ENCODE measurements at regions not wholly inside any gene's neighbourhood (a gene's known extent, or its start where the extent isn't known, plus 50 kb on each side); places are given as distances from the start of the nearest gene placed in this dataset.

GRCh38 chr10:62637249-62638061 lies 167.1 kb upstream of the ADO start:
- DNase-seq: peak; percentile 52 to 87 (median 81)
- POLR2A ChIA-PET: no interaction called here
- peak overlapping the region in 6 of 7 experiments; percentile 48 to 77 (median 64) for H3K4me3 ChIP-seq (ENCODE audit: control insufficient read depth in 1 of 7, extremely low read depth in 1 of 7, insufficient read depth in 4 of 7, low read depth in 2 of 7, low read length in 6 of 7)
- CTCF ChIA-PET: interaction anchor here (1.5 to 2.6 kb wide), 4 partner anchors 14 to 182 kb away, joined by 3 to 9 read pairs (median 6); no protein-coding TSS in a partner anchor
- H3K36me3 ChIP-seq (ENCODE audit: control insufficient read depth in 4 of 4, insufficient read depth in 4 of 4, low read length in 3 of 4): no peaks in the 10 kb centered on the region
- no peaks in the 10 kb centered on the region for H3K9me3 ChIP-seq (ENCODE audit: control extremely low read depth in 1 of 5, control insufficient read depth in 4 of 5, insufficient read depth in 2 of 5, low read depth in 1 of 5, low read length in 4 of 5)
- WGBS (ENCODE audit: insufficient coverage): 0% methylated on average over 6 of the region's 9 CpGs
- H3K4me1 ChIP-seq (ENCODE audit: control extremely low read depth in 1 of 4, control insufficient read depth in 4 of 4, insufficient read depth in 4 of 4, low read length in 3 of 4): peaks cover 10 to 42% (median 19%) of the 10 kb centered on the region in 4 experiments
- H3K27me3 ChIP-seq (replicated peaks in 2 of 5; ENCODE audit: control insufficient read depth in 4 of 5, insufficient read depth in 5 of 5, low read length in 4 of 5): no peaks in the 10 kb centered on the region
- peak overlapping the region; percentile 37 to 71 for H3K27ac ChIP-seq (ENCODE audit: insufficient read depth in 1 of 2, low read depth in 1 of 2, low read length in 2 of 2, poor library complexity in 1 of 2, severe bottlenecking in 2 of 2)

- ChIA-PET CTCF (interaction anchor here (1.0 to 2.4 kb wide), 4 partner anchors 9 to 27 kb away, joined by 3 to 9 read pairs (median 4); no protein-coding TSS in a partner anchor), POLR2A (no interaction called here)
- Histone ChIP-seq H3K27ac (ENCODE audit: insufficient read depth in 1 of 2, low read depth in 1 of 2, low read length in 2 of 2, poor library complexity in 1 of 2, severe bottlenecking in 2 of 2) (peak overlapping the region; percentile 37 to 71), H3K27me3 (replicated peaks in 2 of 5; ENCODE audit: control insufficient read depth in 4 of 5, insufficient read depth in 5 of 5, low read length in 4 of 5) (no peaks in the 10 kb centered on the region), H3K9me3 (ENCODE audit: control extremely low read depth in 1 of 5, control insufficient read depth in 4 of 5, insufficient read depth in 2 of 5, low read depth in 1 of 5, low read length in 4 of 5) (no peaks in the 10 kb centered on the region), H3K4me1 (ENCODE audit: control extremely low read depth in 1 of 4, control insufficient read depth in 4 of 4, insufficient read depth in 4 of 4, low read length in 3 of 4) (peaks cover 10 to 37% (median 19%) of the 10 kb centered on the region in 4 experiments), H3K36me3 (ENCODE audit: control insufficient read depth in 4 of 4, insufficient read depth in 4 of 4, low read length in 3 of 4) (no peaks in the 10 kb centered on the region), H3K4me3 (ENCODE audit: control insufficient read depth in 1 of 7, extremely low read depth in 1 of 7, insufficient read depth in 4 of 7, low read depth in 2 of 7, low read length in 6 of 7) (peak overlapping the region in 1 of 7 experiments; percentile 77)
- DNase-seq: peak in 2 of 3 donors; percentile 48 to 51
- WGBS (ENCODE audit: insufficient coverage): 0% methylated on average over 3 of the region's 7 CpGs
These were observed 166.4 kb upstream of the ADO start for GRCh38 chr10:62638062-62638477.

GRCh38 chr10:62639144-62639543 lies 165.4 kb upstream of the ADO start:
- CTCF ChIA-PET: interaction anchor here (1.0 to 2.4 kb wide), 5 partner anchors 8 to 28 kb away, joined by 3 to 9 read pairs (median 3); no protein-coding TSS in a partner anchor
- Histone ChIP-seq H3K27ac (ENCODE audit: insufficient read depth in 1 of 2, low read depth in 1 of 2, low read length in 2 of 2, poor library complexity in 1 of 2, severe bottlenecking in 2 of 2) (no peak overlapping the region), H3K9me3 (ENCODE audit: control extremely low read depth in 1 of 5, control insufficient read depth in 4 of 5, insufficient read depth in 2 of 5, low read depth in 1 of 5, low read length in 4 of 5) (no peaks in the 10 kb centered on the region), H3K4me3 (ENCODE audit: control insufficient read depth in 1 of 7, extremely low read depth in 1 of 7, insufficient read depth in 4 of 7, low read depth in 2 of 7, low read length in 6 of 7) (no peak overlapping the region), H3K36me3 (ENCODE audit: control insufficient read depth in 4 of 4, insufficient read depth in 4 of 4, low read length in 3 of 4) (no peaks in the 10 kb centered on the region), H3K27me3 (replicated peaks in 2 of 5; ENCODE audit: control insufficient read depth in 4 of 5, insufficient read depth in 5 of 5, low read length in 4 of 5) (no peaks in the 10 kb centered on the region), H3K4me1 (ENCODE audit: control extremely low read depth in 1 of 4, control insufficient read depth in 4 of 4, insufficient read depth in 4 of 4, low read length in 3 of 4) (peaks cover 10 to 37% (median 19%) of the 10 kb centered on the region in 4 experiments)
- no peak for DNase-seq
- WGBS (ENCODE audit: insufficient coverage): 100% methylated on average over 1 of the region's 2 CpGs
- POLR2A ChIA-PET: no interaction called here

GRCh38 chr10:62640411-62640810 lies 164.1 kb upstream of the ADO start:
- H3K27ac ChIP-seq (ENCODE audit: insufficient read depth in 1 of 2, low read depth in 1 of 2, low read length in 2 of 2, poor library complexity in 1 of 2, severe bottlenecking in 2 of 2): no peak overlapping the region
- POLR2A ChIA-PET: no interaction called here
- no peaks in the 10 kb centered on the region for H3K9me3 ChIP-seq (ENCODE audit: control extremely low read depth in 1 of 5, control insufficient read depth in 4 of 5, insufficient read depth in 2 of 5, low read depth in 1 of 5, low read length in 4 of 5)
- no peaks in the 10 kb centered on the region for H3K36me3 ChIP-seq (ENCODE audit: control insufficient read depth in 4 of 4, insufficient read depth in 4 of 4, low read length in 3 of 4)
- H3K4me1 ChIP-seq (ENCODE audit: control extremely low read depth in 1 of 4, control insufficient read depth in 4 of 4, insufficient read depth in 4 of 4, low read length in 3 of 4): peaks cover 6 to 28% (median 19%) of the 10 kb centered on the region in 4 experiments
- H3K4me3 ChIP-seq (ENCODE audit: control insufficient read depth in 1 of 7, extremely low read depth in 1 of 7, insufficient read depth in 4 of 7, low read depth in 2 of 7, low read length in 6 of 7): no peak overlapping the region
- no peaks in the 10 kb centered on the region for H3K27me3 ChIP-seq (replicated peaks in 2 of 5; ENCODE audit: control insufficient read depth in 4 of 5, insufficient read depth in 5 of 5, low read length in 4 of 5)
- no peak for DNase-seq
- CTCF ChIA-PET: interaction anchor here (0.6 to 1.0 kb wide), 3 partner anchors 14 to 26 kb away, joined by 3 read pairs; no protein-coding TSS in a partner anchor

- no peaks in the 10 kb centered on the region for H3K36me3 ChIP-seq (ENCODE audit: control insufficient read depth in 4 of 4, insufficient read depth in 4 of 4, low read length in 3 of 4)
- H3K4me1 ChIP-seq (ENCODE audit: control extremely low read depth in 1 of 4, control insufficient read depth in 4 of 4, insufficient read depth in 4 of 4, low read length in 3 of 4): peaks cover 0 to 11% (median 4%) of the 10 kb centered on the region in 4 experiments
- H3K4me3 ChIP-seq (ENCODE audit: control insufficient read depth in 1 of 7, extremely low read depth in 1 of 7, insufficient read depth in 4 of 7, low read depth in 2 of 7, low read length in 6 of 7): no peak overlapping the region
- DNase-seq: no peak
- 100% methylated on average over 1 of the region's 5 CpGs for WGBS (ENCODE audit: insufficient coverage)
- ChIA-PET CTCF (no interaction called here), POLR2A (no interaction called here)
- H3K9me3 ChIP-seq (ENCODE audit: control extremely low read depth in 1 of 5, control insufficient read depth in 4 of 5, insufficient read depth in 2 of 5, low read depth in 1 of 5, low read length in 4 of 5): no peaks in the 10 kb centered on the region
- no peaks in the 10 kb centered on the region for H3K27me3 ChIP-seq (replicated peaks in 2 of 5; ENCODE audit: control insufficient read depth in 4 of 5, insufficient read depth in 5 of 5, low read length in 4 of 5)
- no peak overlapping the region for H3K27ac ChIP-seq (ENCODE audit: insufficient read depth in 1 of 2, low read depth in 1 of 2, low read length in 2 of 2, poor library complexity in 1 of 2, severe bottlenecking in 2 of 2)
These were observed 160.6 kb upstream of the ADO start for GRCh38 chr10:62643606-62644587.

- Histone ChIP-seq H3K27me3 (replicated peaks in 2 of 5; ENCODE audit: control insufficient read depth in 4 of 5, insufficient read depth in 5 of 5, low read length in 4 of 5) (no peaks in the 10 kb centered on the region), H3K4me3 (ENCODE audit: control insufficient read depth in 1 of 7, extremely low read depth in 1 of 7, insufficient read depth in 4 of 7, low read depth in 2 of 7, low read length in 6 of 7) (no peak overlapping the region), H3K36me3 (ENCODE audit: control insufficient read depth in 4 of 4, insufficient read depth in 4 of 4, low read length in 3 of 4) (no peaks in the 10 kb centered on the region), H3K4me1 (ENCODE audit: control extremely low read depth in 1 of 4, control insufficient read depth in 4 of 4, insufficient read depth in 4 of 4, low read length in 3 of 4) (peaks cover 0 to 14% (median 3%) of the 10 kb centered on the region in 4 experiments), H3K27ac (ENCODE audit: insufficient read depth in 1 of 2, low read depth in 1 of 2, low read length in 2 of 2, poor library complexity in 1 of 2, severe bottlenecking in 2 of 2) (no peak overlapping the region), H3K9me3 (ENCODE audit: control extremely low read depth in 1 of 5, control insufficient read depth in 4 of 5, insufficient read depth in 2 of 5, low read depth in 1 of 5, low read length in 4 of 5) (peaks cover 0 to under 1% (median 0%) of the 10 kb centered on the region in 5 experiments)
- POLR2A ChIA-PET: interaction anchor here (0.7 kb wide), 1 partner anchor 122 kb away, joined by 3 read pairs; no protein-coding TSS in a partner anchor
- CTCF ChIA-PET: interaction anchor here (1.0 to 2.6 kb wide), 3 partner anchors 9 to 38 kb away, joined by 3 to 9 read pairs (median 3); no protein-coding TSS in a partner anchor
- DNase-seq: peak in 1 of 3 donors; percentile 23
- no CpG with 5 or more reads among the region's 6 CpGs for WGBS (ENCODE audit: insufficient coverage)
These were observed 157.0 kb upstream of the ADO start for GRCh38 chr10:62647375-62648092.

Measured in common myeloid progenitor, CD34-positive (primary cell).